BJ (cell line): ENCODE measurements at regions not wholly inside any gene's neighbourhood (a gene's known extent, or its start where the extent isn't known, plus 50 kb on each side); places are given as distances from the start of the nearest gene placed in this dataset.

Source experiments
- CTCF ChIA-PET: fragments of 350-600 bp; formaldehyde crosslinking; extraction: SDS; loops from one replicate; lab custom pipeline; 2021; ENCODE audit warnings: antibody characterized with exemption, inconsistent platforms; lab: Yijun Ruan, JAX
- POLR2A ChIA-PET: fragments of 300-600 bp; sonication (Branson Sonifier 250); formaldehyde crosslinking; extraction: SDS; loops from one replicate; lab custom pipeline; 2021; ENCODE audit warnings: antibody characterized with exemption; lab: Charles Lee
- DNase-seq: peaks from one replicate; pipeline ENCODE4 v3.0.0-alpha.2; 2011; ENCODE audit warnings: low read depth
- H3K27me3 ChIP-seq: 2 replicates; pipeline ENCODE4 v1.6.0; 2011; ENCODE audit warnings: low read length; ENCODE audit not compliant: control insufficient read depth, insufficient read depth
- H3K36me3 ChIP-seq: 2 replicates; pipeline ENCODE4 v1.5.1; 2011; ENCODE audit warnings: low read length; ENCODE audit not compliant: control insufficient read depth, insufficient read depth
- H3K4me3 ChIP-seq: 2 replicates; pipeline ENCODE4 v1.5.1; 2011; ENCODE audit warnings: low read depth, mild to moderate bottlenecking, control low read depth, low read length
- TF ChIP-seq, protein P1 (sequence below): IDR thresholded peaks from 2 replicates; pipeline ENCODE4 v1.5.1; 2011; ENCODE audit warnings: low read depth, mild to moderate bottlenecking, control low read depth, inconsistent platforms, low read length, moderate library complexity; ENCODE audit not compliant: insufficient read depth

DNA sequence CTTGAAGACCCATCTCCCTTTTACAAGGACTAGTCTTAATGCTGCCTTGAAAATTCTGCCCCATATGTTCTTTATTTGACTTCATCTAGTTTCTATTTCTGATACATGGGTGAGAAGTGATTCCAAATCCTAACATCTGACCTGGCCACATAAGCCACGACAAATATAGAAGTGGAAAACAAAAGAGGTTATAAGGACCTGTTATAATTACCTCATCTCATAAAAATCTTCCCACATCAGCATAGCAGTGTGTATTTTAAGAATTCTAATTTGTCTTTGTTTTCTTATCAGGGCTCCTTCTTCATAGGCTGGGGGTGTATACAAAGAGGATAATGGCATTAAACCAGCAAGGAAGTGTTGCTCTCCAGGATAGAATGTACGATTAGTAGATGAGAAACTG, 1007.4 kb downstream of the TTLL7 start:
- POLR2A ChIA-PET: no interaction called here
- CTCF ChIA-PET: no interaction called here
- no peaks in the 10 kb centered on the region for H3K36me3 ChIP-seq
- H3K27me3 ChIP-seq: no peaks in the 10 kb centered on the region
- H3K4me3 ChIP-seq: no peak overlapping the region
- DNase-seq: no peak
- TF ChIP-seq, protein P1, sequence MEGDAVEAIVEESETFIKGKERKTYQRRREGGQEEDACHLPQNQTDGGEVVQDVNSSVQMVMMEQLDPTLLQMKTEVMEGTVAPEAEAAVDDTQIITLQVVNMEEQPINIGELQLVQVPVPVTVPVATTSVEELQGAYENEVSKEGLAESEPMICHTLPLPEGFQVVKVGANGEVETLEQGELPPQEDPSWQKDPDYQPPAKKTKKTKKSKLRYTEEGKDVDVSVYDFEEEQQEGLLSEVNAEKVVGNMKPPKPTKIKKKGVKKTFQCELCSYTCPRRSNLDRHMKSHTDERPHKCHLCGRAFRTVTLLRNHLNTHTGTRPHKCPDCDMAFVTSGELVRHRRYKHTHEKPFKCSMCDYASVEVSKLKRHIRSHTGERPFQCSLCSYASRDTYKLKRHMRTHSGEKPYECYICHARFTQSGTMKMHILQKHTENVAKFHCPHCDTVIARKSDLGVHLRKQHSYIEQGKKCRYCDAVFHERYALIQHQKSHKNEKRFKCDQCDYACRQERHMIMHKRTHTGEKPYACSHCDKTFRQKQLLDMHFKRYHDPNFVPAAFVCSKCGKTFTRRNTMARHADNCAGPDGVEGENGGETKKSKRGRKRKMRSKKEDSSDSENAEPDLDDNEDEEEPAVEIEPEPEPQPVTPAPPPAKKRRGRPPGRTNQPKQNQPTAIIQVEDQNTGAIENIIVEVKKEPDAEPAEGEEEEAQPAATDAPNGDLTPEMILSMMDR: no peak

DNA sequence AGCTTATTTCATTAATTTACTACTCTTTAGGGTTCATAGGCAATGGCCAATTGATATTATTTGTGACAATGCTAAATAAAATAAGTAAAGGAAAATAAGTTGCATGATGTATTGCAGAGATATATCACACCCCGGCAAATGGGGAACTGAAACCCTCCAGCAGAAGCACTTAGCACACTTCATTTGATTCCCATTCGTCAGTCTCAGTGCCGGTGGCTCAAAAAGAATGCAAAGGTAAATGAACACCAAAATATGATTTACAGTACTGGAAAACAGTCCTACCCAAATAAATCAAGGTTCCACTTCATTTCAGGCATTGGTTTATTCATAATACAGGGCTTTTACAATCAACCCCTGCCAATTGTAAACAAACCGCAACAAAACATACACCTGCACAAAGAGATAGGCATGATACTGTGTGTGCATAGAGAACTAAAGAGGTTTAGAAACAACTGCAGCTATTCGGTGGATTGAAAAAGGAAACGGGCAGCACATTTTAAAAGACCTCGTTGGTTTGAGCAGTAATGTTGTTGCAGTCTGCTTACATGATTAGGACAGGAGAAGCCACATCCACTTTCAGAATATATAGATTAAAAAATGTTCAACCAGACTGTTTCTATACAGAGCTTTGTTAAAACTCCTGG, 1019.2 kb downstream of the TTLL7 start:
- DNase-seq: no peak
- no peak overlapping the region for H3K4me3 ChIP-seq
- CTCF ChIA-PET: interaction anchor here (0.6 kb wide), 1 partner anchor 10 kb away, joined by 3 read pairs; no protein-coding TSS in a partner anchor
- no peaks in the 10 kb centered on the region for H3K36me3 ChIP-seq
- POLR2A ChIA-PET: no interaction called here
- TF ChIP-seq, protein P1: no peak
- H3K27me3 ChIP-seq: no peaks in the 10 kb centered on the region

- POLR2A ChIA-PET: no interaction called here
- no peak for DNase-seq
- CTCF ChIA-PET: no interaction called here
- H3K36me3 ChIP-seq: no peaks in the 10 kb centered on the region
- H3K27me3 ChIP-seq: no peaks in the 10 kb centered on the region
- H3K4me3 ChIP-seq: no peak overlapping the region
- TF ChIP-seq, protein P1: no peak
These were observed 1020.2 kb downstream of the TTLL7 start for GRCh38 chr1:82978461-82979324.

GRCh38 chr1:82972841-82973553, 1025.9 kb downstream of the TTLL7 start:
- Histone ChIP-seq H3K4me3 (no peak overlapping the region), H3K27me3 (no peaks in the 10 kb centered on the region), H3K36me3 (no peaks in the 10 kb centered on the region)
- CTCF ChIA-PET: no interaction called here
- DNase-seq: no peak
- TF ChIP-seq, protein P1: no peak
- POLR2A ChIA-PET: no interaction called here

- DNase-seq: no peak
- no peaks in the 10 kb centered on the region for H3K27me3 ChIP-seq
- ChIA-PET CTCF (interaction anchor here (0.8 kb wide), 1 partner anchor 16 kb away, joined by 3 read pairs; no protein-coding TSS in a partner anchor), POLR2A (no interaction called here)
- no peaks in the 10 kb centered on the region for H3K36me3 ChIP-seq
- no peak overlapping the region for H3K4me3 ChIP-seq
- TF ChIP-seq, protein P1: no peak
These were observed 1029.6 kb downstream of the TTLL7 start for GRCh38 chr1:82969340-82969739.
